ENCODE measurements at regions not wholly inside any gene's neighbourhood (a gene's known extent, or its start where the extent isn't known, plus 50 kb on each side); places are given as distances from the start of the nearest gene placed in this dataset.

DNA sequence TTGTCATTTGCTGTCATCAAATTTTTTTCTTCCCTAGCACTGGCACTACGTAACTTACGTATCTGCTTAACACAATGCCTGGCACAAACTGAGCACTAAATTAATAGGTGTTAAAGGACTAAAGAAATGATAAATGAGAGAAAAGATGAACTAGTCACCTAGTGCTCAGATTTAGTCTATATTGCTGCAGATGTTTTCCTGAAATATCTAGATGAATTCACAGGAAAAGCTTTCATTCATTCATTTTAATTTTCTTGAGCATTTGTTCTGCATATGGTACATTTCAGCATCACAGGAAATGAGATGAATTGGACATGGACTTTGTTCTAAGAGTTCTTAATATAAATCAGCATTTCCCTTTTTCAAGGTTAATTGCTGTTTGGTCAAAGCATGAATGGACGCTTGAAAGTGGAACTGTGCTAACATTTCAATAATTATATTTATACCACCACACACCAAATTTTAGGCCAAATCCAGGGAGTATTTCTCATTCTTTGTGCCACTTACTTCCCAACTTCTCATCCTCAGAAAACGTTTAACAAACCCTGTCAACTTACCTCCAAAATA is 163.2 kb upstream of the MDFIC start:
- TF ChIP-seq, protein P1, sequence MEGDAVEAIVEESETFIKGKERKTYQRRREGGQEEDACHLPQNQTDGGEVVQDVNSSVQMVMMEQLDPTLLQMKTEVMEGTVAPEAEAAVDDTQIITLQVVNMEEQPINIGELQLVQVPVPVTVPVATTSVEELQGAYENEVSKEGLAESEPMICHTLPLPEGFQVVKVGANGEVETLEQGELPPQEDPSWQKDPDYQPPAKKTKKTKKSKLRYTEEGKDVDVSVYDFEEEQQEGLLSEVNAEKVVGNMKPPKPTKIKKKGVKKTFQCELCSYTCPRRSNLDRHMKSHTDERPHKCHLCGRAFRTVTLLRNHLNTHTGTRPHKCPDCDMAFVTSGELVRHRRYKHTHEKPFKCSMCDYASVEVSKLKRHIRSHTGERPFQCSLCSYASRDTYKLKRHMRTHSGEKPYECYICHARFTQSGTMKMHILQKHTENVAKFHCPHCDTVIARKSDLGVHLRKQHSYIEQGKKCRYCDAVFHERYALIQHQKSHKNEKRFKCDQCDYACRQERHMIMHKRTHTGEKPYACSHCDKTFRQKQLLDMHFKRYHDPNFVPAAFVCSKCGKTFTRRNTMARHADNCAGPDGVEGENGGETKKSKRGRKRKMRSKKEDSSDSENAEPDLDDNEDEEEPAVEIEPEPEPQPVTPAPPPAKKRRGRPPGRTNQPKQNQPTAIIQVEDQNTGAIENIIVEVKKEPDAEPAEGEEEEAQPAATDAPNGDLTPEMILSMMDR (conservative IDR thresholded peaks at IDR 0.05; ENCODE audit: low read length) = no peak
- no peak for TF ChIP-seq EZH2phosphoT487 (IDR thresholded peaks at IDR 0.05; ENCODE audit: borderline replicate concordance, low read depth, low read length)

Measured in OCI-LY7 (cell line).